ENCODE measurements at regions not wholly inside any gene's neighbourhood (a gene's known extent, or its start where the extent isn't known, plus 50 kb on each side); places are given as distances from the start of the nearest gene placed in this dataset.
"Not testable (repeated sequence)": the region's sequence is repeated elsewhere in the genome, so short reads cannot be mapped to it uniquely, and the experiment has no call there.

DNA sequence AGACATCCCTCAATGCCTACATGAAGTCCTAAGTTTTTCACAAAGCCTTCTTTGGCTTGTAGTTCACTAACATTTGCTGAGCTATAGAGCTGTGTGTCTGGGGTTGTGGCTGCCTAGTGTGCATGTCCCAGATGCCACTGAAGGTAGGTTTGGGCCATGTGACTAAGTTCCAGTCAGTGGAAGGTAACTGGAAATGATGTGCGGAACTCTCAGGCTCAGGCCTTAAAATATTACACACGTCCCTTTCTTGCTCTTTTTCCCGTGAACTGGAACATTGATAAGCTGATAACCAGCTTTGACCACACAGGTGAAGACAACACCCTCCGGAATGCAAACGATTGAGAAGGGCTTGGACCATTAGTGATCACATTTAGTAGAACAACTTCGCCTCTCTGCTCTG lies 358.1 kb downstream of the GATA3 start:
- DNase-seq (ENCODE audit: low read depth), result no peak
- TF ChIP-seq, protein P1, sequence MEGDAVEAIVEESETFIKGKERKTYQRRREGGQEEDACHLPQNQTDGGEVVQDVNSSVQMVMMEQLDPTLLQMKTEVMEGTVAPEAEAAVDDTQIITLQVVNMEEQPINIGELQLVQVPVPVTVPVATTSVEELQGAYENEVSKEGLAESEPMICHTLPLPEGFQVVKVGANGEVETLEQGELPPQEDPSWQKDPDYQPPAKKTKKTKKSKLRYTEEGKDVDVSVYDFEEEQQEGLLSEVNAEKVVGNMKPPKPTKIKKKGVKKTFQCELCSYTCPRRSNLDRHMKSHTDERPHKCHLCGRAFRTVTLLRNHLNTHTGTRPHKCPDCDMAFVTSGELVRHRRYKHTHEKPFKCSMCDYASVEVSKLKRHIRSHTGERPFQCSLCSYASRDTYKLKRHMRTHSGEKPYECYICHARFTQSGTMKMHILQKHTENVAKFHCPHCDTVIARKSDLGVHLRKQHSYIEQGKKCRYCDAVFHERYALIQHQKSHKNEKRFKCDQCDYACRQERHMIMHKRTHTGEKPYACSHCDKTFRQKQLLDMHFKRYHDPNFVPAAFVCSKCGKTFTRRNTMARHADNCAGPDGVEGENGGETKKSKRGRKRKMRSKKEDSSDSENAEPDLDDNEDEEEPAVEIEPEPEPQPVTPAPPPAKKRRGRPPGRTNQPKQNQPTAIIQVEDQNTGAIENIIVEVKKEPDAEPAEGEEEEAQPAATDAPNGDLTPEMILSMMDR (IDR thresholded peaks at IDR 0.05; ENCODE audit: low read depth, low read length, missing control alignments), result no peak
- no peak overlapping the region for H3K4me3 ChIP-seq (ENCODE audit: low read depth, low read length)

DNA sequence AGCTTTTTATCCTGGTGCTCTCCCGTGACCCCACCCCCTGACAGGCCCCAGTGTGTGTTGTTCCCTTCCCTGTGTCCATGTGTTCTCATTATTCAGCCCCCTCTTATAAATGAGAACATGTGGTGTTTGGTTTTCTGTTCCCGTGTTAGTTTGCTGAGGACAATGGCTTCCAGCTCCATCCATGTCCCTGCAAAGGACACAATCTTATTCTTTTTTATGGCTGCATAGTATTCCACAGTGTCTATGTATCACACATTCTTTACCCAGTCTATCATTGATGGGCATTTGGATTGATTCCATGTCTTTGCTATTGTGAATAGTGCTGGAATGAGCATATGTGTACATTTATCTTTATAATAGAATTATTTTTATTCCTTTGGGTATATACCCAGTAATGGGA lies 360.5 kb downstream of the GATA3 start:
- not testable (repeated sequence) for DNase-seq (ENCODE audit: low read depth); H3K4me3 ChIP-seq (ENCODE audit: low read depth, low read length)

DNA sequence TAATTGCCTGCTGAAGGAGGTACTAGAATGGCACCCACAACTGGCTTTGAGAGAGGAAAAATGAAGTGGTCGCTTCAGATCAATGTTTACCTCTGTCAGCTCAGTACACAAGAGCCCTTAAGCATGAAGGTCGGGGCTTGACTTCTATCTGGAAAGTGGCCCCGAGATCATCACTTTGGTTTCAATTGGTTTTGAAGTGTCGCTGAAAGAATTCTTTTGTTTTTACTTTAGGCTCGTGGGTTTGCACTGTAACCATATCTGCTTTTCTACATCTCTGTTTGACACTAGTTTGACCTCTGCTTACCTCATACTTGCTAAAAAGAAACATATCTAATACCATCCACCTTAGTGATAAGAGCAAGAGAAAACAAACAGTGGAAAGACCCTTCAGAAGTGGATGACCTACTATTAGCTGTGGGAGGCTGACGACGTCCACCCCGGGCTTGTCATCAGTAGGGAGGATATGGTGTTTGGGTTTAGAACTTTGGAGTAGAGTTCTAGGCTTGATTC lies 361.8 kb downstream of the GATA3 start:
- TF ChIP-seq, protein P1 (IDR thresholded peaks at IDR 0.05; ENCODE audit: low read depth, low read length, missing control alignments), result no peak
- no peak overlapping the region for H3K4me3 ChIP-seq (ENCODE audit: low read depth, low read length)
- DNase-seq (ENCODE audit: low read depth), result no peak

DNA sequence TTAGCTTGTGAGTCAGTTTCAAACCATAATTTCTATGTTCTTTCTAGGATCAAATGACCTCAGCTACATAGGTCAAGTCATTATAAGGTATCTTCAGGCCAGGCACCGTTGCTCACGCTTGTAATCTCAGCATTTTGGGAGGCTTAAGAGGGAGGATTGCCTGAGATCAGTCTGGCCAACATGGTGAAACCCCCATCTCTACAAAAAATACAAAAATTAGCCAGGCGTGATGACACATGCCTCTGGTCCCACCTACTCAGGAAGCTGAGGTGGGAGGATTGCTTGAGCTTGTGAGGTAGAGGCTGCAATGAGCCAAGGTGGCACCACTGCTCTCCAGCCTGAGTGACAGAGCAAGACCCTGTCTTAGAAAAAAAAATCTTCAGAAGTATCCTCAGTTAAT lies 362.3 kb downstream of the GATA3 start:
- H3K4me3 ChIP-seq (ENCODE audit: low read depth, low read length), result no peak overlapping the region
- no peak for DNase-seq (ENCODE audit: low read depth)
- TF ChIP-seq, protein P1 (IDR thresholded peaks at IDR 0.05; ENCODE audit: low read depth, low read length, missing control alignments), result no peak

DNA sequence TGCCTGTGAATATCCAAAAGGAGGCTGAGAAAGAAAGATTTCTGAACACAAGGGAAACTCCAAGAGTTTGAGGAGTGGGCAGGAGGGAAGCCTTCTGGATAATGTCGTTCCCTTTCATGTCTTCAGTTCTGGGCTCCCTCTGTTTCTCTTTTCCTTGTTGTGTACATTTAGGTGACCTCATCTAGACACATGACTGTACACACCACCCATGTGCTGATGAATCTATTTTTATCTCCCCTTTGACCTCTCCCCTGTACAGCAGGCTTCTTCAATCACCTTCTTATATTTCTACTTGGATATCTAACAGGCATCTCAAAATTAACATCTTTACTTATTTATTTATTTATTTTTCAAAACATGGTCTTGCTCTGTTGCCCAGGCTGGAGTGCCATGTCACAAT lies 363.1 kb downstream of the GATA3 start:
- TF ChIP-seq, protein P1 (IDR thresholded peaks at IDR 0.05; ENCODE audit: low read depth, low read length, missing control alignments), result no peak
- H3K4me3 ChIP-seq (ENCODE audit: low read depth, low read length), result no peak overlapping the region
- DNase-seq (ENCODE audit: low read depth), result no peak

DNA sequence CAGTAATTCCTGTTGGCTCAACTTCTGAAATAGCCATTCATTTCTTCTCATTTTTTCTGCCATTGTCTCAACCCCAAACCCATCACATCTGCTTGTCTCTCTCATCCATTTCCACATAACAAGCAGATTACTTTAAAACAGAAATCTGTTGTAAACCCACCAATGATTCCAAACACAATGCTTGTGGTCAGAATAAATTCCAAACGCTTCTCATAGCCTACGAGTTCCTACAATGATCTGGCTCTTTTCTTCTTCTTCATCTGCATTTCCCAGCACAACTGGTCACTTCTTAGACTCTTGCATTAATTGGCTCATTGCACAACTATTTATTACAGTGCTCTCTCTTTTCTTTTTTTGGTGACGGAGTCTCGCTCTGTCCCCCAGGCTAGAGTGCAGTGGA lies 364.1 kb downstream of the GATA3 start:
- H3K4me3 ChIP-seq (ENCODE audit: low read depth, low read length), result no peak overlapping the region
- TF ChIP-seq, protein P1 (IDR thresholded peaks at IDR 0.05; ENCODE audit: low read depth, low read length, missing control alignments), result no peak
- DNase-seq (ENCODE audit: low read depth), result no peak

DNA sequence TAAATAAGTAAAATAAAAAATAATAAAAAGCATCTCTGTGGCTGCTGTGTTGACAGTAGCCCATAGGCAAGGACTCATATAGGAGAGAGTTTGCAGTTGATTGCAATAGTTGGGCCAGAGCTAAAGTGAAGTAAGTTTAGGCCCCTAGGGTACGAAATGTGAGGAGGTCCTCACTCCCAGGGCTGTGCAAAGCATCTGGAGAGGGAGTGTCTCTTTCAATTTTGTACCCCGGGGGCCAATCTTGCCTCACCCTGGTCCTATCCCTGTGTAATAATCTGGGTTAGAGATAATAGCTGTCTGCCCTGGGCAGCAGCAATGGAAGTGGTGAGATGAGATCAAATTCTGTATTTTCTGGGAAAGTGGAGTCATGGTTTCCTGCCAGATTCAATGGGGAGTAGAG lies 365.7 kb downstream of the GATA3 start:
- TF ChIP-seq, protein P1 (IDR thresholded peaks at IDR 0.05; ENCODE audit: low read depth, low read length, missing control alignments), result no peak
- no peak overlapping the region for H3K4me3 ChIP-seq (ENCODE audit: low read depth, low read length)
- DNase-seq (ENCODE audit: low read depth), result no peak
